ENCODE measurements at regions not wholly inside any gene's neighbourhood (a gene's known extent, or its start where the extent isn't known, plus 50 kb on each side); places are given as distances from the start of the nearest gene placed in this dataset.

GRCh38 chr10:2825841-2826240, 241.5 kb upstream of the PFKP start:
- TF ChIP-seq CTCF (IDR thresholded peaks at IDR 0.05; ENCODE audit: poor library complexity), result no peak
- TF ChIP-seq EZH2phosphoT487 (IDR thresholded peaks at IDR 0.05; ENCODE audit: low read depth, severe bottlenecking, unreplicated experiment), result no peak
- TF ChIP-seq EZH2 (IDR thresholded peaks at IDR 0.05; ENCODE audit: borderline replicate concordance), result no peak
